ENCODE measurements at regions not wholly inside any gene's neighbourhood (a gene's known extent, or its start where the extent isn't known, plus 50 kb on each side); places are given as distances from the start of the nearest gene placed in this dataset.

DNA sequence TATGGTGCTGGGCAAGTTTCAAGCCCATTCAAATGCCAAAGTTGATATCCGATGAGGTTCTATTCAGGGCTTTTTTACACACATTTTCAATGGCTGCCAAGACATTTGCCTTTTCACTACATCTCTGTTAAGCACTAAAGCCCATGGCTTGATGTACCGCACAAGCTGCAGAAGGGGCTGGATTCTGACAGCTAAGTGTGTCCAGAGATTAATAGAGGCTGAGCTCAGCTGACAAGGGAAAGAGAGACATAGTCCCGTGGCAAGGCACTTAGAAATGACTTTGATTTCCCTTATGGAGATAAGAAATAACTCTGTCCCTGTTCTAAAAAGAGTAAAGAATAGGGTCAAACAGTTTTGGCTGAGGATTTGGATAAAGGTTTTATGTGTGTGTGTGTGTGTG lies 198.6 kb downstream of the DMRT2 start:
- TF ChIP-seq EGR1 (IDR thresholded peaks at IDR 0.05) (no peak), YY1 (IDR thresholded peaks at IDR 0.05; ENCODE audit: low read depth) (no peak), ZBTB7A (IDR thresholded peaks at IDR 0.05; ENCODE audit: low read depth) (no peak), CREB1 (IDR thresholded peaks at IDR 0.05; ENCODE audit: low read depth) (no peak), TCF12 (IDR thresholded peaks at IDR 0.05; ENCODE audit: low read depth) (no peak), TAF1 (IDR thresholded peaks at IDR 0.05; ENCODE audit: low read depth) (no peak), TEAD4 (IDR thresholded peaks at IDR 0.05) (no peak), RAD21 (IDR thresholded peaks at IDR 0.05; ENCODE audit: low read depth) (no peak), NFIC (IDR thresholded peaks at IDR 0.05) (no peak), FOXM1 (IDR thresholded peaks at IDR 0.05; ENCODE audit: borderline replicate concordance, low read depth) (no peak), EP300 (IDR thresholded peaks at IDR 0.05; ENCODE audit: borderline replicate concordance) (no peak)
- TF ChIP-seq, protein P1, sequence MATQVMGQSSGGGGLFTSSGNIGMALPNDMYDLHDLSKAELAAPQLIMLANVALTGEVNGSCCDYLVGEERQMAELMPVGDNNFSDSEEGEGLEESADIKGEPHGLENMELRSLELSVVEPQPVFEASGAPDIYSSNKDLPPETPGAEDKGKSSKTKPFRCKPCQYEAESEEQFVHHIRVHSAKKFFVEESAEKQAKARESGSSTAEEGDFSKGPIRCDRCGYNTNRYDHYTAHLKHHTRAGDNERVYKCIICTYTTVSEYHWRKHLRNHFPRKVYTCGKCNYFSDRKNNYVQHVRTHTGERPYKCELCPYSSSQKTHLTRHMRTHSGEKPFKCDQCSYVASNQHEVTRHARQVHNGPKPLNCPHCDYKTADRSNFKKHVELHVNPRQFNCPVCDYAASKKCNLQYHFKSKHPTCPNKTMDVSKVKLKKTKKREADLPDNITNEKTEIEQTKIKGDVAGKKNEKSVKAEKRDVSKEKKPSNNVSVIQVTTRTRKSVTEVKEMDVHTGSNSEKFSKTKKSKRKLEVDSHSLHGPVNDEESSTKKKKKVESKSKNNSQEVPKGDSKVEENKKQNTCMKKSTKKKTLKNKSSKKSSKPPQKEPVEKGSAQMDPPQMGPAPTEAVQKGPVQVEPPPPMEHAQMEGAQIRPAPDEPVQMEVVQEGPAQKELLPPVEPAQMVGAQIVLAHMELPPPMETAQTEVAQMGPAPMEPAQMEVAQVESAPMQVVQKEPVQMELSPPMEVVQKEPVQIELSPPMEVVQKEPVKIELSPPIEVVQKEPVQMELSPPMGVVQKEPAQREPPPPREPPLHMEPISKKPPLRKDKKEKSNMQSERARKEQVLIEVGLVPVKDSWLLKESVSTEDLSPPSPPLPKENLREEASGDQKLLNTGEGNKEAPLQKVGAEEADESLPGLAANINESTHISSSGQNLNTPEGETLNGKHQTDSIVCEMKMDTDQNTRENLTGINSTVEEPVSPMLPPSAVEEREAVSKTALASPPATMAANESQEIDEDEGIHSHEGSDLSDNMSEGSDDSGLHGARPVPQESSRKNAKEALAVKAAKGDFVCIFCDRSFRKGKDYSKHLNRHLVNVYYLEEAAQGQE (IDR thresholded peaks at IDR 0.05; ENCODE audit: low read depth): no peak
- TF ChIP-seq, protein P2, sequence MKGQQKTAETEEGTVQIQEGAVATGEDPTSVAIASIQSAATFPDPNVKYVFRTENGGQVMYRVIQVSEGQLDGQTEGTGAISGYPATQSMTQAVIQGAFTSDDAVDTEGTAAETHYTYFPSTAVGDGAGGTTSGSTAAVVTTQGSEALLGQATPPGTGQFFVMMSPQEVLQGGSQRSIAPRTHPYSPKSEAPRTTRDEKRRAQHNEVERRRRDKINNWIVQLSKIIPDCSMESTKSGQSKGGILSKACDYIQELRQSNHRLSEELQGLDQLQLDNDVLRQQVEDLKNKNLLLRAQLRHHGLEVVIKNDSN (IDR thresholded peaks at IDR 0.05): no peak
- TF ChIP-seq, protein P3, sequence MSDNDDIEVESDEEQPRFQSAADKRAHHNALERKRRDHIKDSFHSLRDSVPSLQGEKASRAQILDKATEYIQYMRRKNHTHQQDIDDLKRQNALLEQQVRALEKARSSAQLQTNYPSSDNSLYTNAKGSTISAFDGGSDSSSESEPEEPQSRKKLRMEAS (IDR thresholded peaks at IDR 0.05): no peak

DNA sequence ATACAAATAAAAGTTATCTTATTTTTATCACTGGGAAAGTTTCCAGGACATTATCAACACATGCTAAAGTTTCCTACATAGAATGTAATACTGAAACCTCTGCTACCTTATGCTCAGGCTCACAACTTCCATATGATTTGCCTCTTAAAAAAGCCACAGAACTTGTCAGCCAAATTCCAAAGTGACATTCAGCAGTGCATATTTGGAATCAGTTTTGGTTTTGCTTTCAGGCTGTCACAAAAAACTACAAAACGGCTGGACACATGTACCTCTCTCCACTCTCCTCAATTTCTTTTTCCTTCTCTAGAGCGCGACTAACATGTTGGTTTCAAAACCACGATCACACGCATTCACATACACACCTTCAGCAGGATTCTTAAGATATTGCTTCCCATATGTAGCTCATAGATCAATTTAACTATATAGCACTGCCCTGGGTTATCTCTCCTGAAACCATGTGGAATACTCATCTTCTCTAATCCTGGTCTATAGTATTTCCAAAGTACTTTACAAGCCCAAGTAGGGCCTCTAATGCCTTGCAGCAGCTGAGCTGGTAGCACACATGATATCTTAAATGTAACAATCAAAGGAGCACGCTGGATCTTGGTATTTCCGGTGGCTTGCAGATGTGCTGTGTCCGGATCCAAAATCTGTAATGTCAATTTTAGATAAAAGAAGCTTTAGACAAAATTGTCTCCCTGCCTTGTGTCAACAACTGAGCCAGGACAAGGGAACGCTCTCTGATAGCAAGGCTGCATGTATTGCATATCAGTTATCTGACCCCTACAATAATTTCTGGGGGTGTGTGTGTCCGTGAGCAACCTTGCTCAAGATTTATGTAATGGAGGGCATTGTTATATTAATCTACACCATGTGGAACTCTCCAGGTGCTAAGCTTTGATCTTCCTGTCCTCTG lies 203.2 kb downstream of the DMRT2 start:
- TF ChIP-seq FOXM1 (IDR thresholded peaks at IDR 0.05; ENCODE audit: borderline replicate concordance, low read depth) (no peak), TCF12 (IDR thresholded peaks at IDR 0.05; ENCODE audit: low read depth) (no peak), YY1 (IDR thresholded peaks at IDR 0.05; ENCODE audit: low read depth) (no peak), CEBPB (IDR thresholded peaks at IDR 0.05) (no peak), ZBTB7A (IDR thresholded peaks at IDR 0.05; ENCODE audit: low read depth) (no peak), CREB1 (IDR thresholded peaks at IDR 0.05; ENCODE audit: low read depth) (no peak), TAF1 (IDR thresholded peaks at IDR 0.05; ENCODE audit: low read depth) (no peak), NFIC (IDR thresholded peaks at IDR 0.05) (no peak), RAD21 (IDR thresholded peaks at IDR 0.05; ENCODE audit: low read depth) (no peak)
- TF ChIP-seq, protein P2 (IDR thresholded peaks at IDR 0.05): no peak
- TF ChIP-seq, protein P3 (IDR thresholded peaks at IDR 0.05): no peak

DNA sequence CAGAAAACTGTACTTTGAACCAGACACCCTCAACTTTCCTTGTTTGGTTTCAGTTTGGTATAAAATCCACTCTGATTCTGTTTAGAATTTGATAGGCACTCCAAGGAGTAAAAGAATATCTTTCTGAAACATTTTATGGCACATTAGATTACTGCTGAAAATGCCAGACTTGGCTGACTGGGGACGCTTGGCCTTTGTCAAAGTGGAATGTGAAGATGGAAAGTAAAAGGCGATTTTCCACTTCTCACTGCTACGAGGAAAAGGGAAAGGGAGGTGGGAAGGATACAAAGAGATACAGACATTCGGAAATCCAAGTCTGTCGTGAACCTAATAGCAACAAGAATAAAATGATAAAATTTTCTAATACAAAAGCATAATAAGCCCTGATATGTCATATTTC lies 203.9 kb downstream of the DMRT2 start:
- TF ChIP-seq TCF12 (IDR thresholded peaks at IDR 0.05; ENCODE audit: low read depth) (no peak), FOXM1 (IDR thresholded peaks at IDR 0.05; ENCODE audit: borderline replicate concordance, low read depth) (no peak), EGR1 (IDR thresholded peaks at IDR 0.05) (no peak), RAD21 (IDR thresholded peaks at IDR 0.05; ENCODE audit: low read depth) (no peak), YY1 (IDR thresholded peaks at IDR 0.05; ENCODE audit: low read depth) (no peak), EP300 (IDR thresholded peaks at IDR 0.05; ENCODE audit: borderline replicate concordance) (no peak), NFIC (IDR thresholded peaks at IDR 0.05) (no peak), TAF1 (IDR thresholded peaks at IDR 0.05; ENCODE audit: low read depth) (no peak), TEAD4 (IDR thresholded peaks at IDR 0.05) (no peak), CEBPB (IDR thresholded peaks at IDR 0.05) (no peak), CREB1 (IDR thresholded peaks at IDR 0.05; ENCODE audit: low read depth) (no peak)
- TF ChIP-seq, protein P1 (IDR thresholded peaks at IDR 0.05; ENCODE audit: low read depth): no peak
- TF ChIP-seq, protein P2 (IDR thresholded peaks at IDR 0.05): no peak
- TF ChIP-seq, protein P3 (IDR thresholded peaks at IDR 0.05): no peak

DNA sequence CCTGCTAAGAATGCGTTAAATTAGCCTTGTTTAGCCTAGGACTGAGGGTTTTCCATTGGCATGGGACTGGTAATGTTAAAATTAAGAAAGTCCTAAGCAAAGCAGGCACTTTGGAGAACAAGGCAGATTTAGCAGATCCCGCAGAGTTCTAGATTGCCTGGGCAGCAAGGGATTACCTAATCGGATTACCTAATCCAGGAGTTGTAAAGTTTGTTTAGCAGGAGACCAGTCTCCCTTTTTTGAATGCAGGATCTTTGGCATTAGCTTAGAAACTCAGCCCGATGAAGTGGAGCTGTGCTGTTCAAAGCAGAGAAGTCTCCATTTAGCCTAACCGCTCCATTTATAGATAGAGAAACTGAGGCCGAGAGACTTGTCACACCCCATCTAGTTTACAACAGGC lies 206.0 kb downstream of the DMRT2 start:
- TF ChIP-seq TEAD4 (IDR thresholded peaks at IDR 0.05) (no peak), FOXM1 (IDR thresholded peaks at IDR 0.05; ENCODE audit: borderline replicate concordance, low read depth) (no peak), TCF12 (IDR thresholded peaks at IDR 0.05; ENCODE audit: low read depth) (no peak), EP300 (IDR thresholded peaks at IDR 0.05; ENCODE audit: borderline replicate concordance) (no peak), TAF1 (IDR thresholded peaks at IDR 0.05; ENCODE audit: low read depth) (no peak), YY1 (IDR thresholded peaks at IDR 0.05; ENCODE audit: low read depth) (no peak), RAD21 (IDR thresholded peaks at IDR 0.05; ENCODE audit: low read depth) (no peak)
- TF ChIP-seq, protein P3 (IDR thresholded peaks at IDR 0.05): no peak
- TF ChIP-seq, protein P2 (IDR thresholded peaks at IDR 0.05): no peak
- TF ChIP-seq, protein P1 (IDR thresholded peaks at IDR 0.05; ENCODE audit: low read depth): no peak
